GM23338 (cell line): ENCODE measurements at regions not wholly inside any gene's neighbourhood (a gene's known extent, or its start where the extent isn't known, plus 50 kb on each side); places are given as distances from the start of the nearest gene placed in this dataset.
"Not testable (repeated sequence)": the region's sequence is repeated elsewhere in the genome, so short reads cannot be mapped to it uniquely, and the experiment has no call there.

ENCODE experiments used
- ATAC-seq: fragments of 200-7000 bp; cut with Tn5 transposase; 3 replicates; pipeline ENCODE4 v1.9.1; 2020
- DNase-seq: peaks from one replicate; pipeline ENCODE4 v3.0.0-alpha.2; 2015; ENCODE audit warnings: low spot score
- H2AFZ ChIP-seq: fragments of 200-600 bp; sonication (generic); 2 replicates; pipeline ENCODE4 v1.8.0; 2016; ENCODE audit warnings: antibody characterized with exemption, mild to moderate bottlenecking, moderate library complexity
- H3F3A ChIP-seq: fragments of 200-600 bp; sonication (generic); replicated peaks from 2 replicates; pipeline ENCODE4 v1.8.0; 2017; ENCODE audit warnings: antibody characterized with exemption, mixed run types, low read depth
- H3K27ac ChIP-seq: fragments of 200-600 bp; sonication (generic); 2 replicates; pipeline ENCODE4 v1.6.1; 2016; ENCODE audit warnings: low read depth
- H3K27me3 ChIP-seq: fragments of 200-600 bp; sonication (generic); 2 replicates; pipeline ENCODE4 v1.8.0; 2016; ENCODE audit warnings: mild to moderate bottlenecking, mixed run types, moderate library complexity; ENCODE audit not compliant: insufficient read depth
- H3K36me3 ChIP-seq: fragments of 200-600 bp; sonication (generic); 2 replicates; pipeline ENCODE4 v1.8.0; 2016; ENCODE audit warnings: mild to moderate bottlenecking; ENCODE audit not compliant: insufficient read depth
- H3K4me1 ChIP-seq: fragments of 200-600 bp; sonication (generic); 2 replicates; pipeline ENCODE4 v1.8.0; 2016; ENCODE audit warnings: mild to moderate bottlenecking, moderate library complexity; ENCODE audit not compliant: insufficient read depth
- H3K4me2 ChIP-seq: fragments of 200-600 bp; sonication (generic); 2 replicates; pipeline ENCODE4 v1.7.1; 2017; ENCODE audit warnings: mixed run types
- H3K4me3 ChIP-seq: fragments of 200-600 bp; sonication (generic); 2 replicates; pipeline ENCODE4 v1.6.1; 2016; ENCODE audit warnings: mixed run types
- H3K79me2 ChIP-seq: fragments of 200-600 bp; sonication (generic); replicated peaks from 2 replicates; pipeline ENCODE4 v1.8.0; 2017; ENCODE audit warnings: mild to moderate bottlenecking; ENCODE audit not compliant: insufficient read depth
- H3K9me2 ChIP-seq: fragments of 200-600 bp; sonication (generic); 2 replicates; pipeline ENCODE4 v1.8.0; 2017; ENCODE audit not compliant: insufficient read depth
- H4K20me1 ChIP-seq: fragments of 200-600 bp; sonication (generic); replicated peaks from 2 replicates; pipeline ENCODE4 v1.8.0; 2017; ENCODE audit warnings: mild to moderate bottlenecking; ENCODE audit not compliant: insufficient read depth
- H3K27ac Mint-ChIP-seq: 2 replicates; pipeline ENCODE4 v1.8.0; 2020; ENCODE audit warnings: inconsistent platforms, mild to moderate bottlenecking, moderate library complexity, mixed read lengths
- H3K27me3 Mint-ChIP-seq: 3 replicates; pipeline ENCODE4 v1.8.0; 2022; ENCODE audit warnings: low read depth, mild to moderate bottlenecking, moderate library complexity, mixed read lengths, inconsistent platforms; ENCODE audit not compliant: insufficient read depth, poor library complexity
- H3K36me3 Mint-ChIP-seq: 3 replicates; pipeline ENCODE4 v1.8.0; 2021; ENCODE audit warnings: low read depth, mild to moderate bottlenecking, inconsistent platforms, moderate library complexity, mixed read lengths
- H3K4me1 Mint-ChIP-seq: 3 replicates; pipeline ENCODE4 v1.8.0; 2020; ENCODE audit warnings: mild to moderate bottlenecking, inconsistent platforms, mixed read lengths
- H3K4me3 Mint-ChIP-seq: 3 replicates; pipeline ENCODE4 v1.8.0; 2021; ENCODE audit warnings: moderate library complexity, mild to moderate bottlenecking, inconsistent platforms, mixed read lengths
- H3K9me3 Mint-ChIP-seq: 3 replicates; pipeline ENCODE4 v1.8.0; 2020; ENCODE audit warnings: moderate library complexity, mild to moderate bottlenecking, inconsistent platforms, mixed read lengths
- JUNB ChIP-seq: IDR thresholded peaks from one replicate; pipeline ENCODE4 v1.6.1; 2016; ENCODE audit warnings: antibody characterized with exemption; ENCODE audit not compliant: unreplicated experiment
- ZNF331 ChIP-seq: fragments of 250-450 bp; sonication (Bioruptor Pico); IDR thresholded peaks from 2 replicates; pipeline ENCODE4 v1.5.0; 2020; ENCODE audit warnings: low read depth, mild to moderate bottlenecking, moderate library complexity
- ZNF462 ChIP-seq: fragments of 250-450 bp; sonication (Bioruptor Pico); IDR thresholded peaks from 2 replicates; pipeline ENCODE4 v1.5.0; 2020; ENCODE audit warnings: mild to moderate bottlenecking, moderate library complexity
- TF ChIP-seq, protein P1 (sequence below): IDR thresholded peaks from one replicate; pipeline ENCODE4 v1.6.1; 2018; ENCODE audit warnings: antibody characterized with exemption; ENCODE audit not compliant: unreplicated experiment

DNA sequence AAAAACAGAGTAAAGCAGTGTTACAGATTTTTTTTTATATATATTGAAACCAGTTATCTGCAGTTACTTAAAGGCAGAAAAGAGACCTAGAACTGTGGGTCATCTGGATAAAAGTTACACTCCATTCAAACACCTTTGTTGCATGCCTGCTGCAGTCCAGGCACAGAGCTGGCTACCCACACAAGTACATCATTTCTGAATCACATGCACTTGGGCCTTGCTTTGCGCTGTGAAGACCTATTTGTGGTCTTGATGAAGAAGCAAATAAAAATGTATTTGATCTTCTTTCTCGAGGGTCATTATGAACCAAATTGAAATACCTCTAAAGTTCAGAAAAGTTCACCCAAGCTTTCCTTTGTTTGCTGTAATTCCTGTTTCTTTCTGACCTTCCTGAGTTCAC lies 503.0 kb upstream of the ZNF608 start (continued):
- no peak for TF ChIP-seq ZNF462 (CRISPR knock-in tag)

- no peaks in the 10 kb centered on the region for H3K27me3 ChIP-seq
- H3F3A ChIP-seq, result no peaks in the 10 kb centered on the region
- Mint-ChIP-seq H3K36me3 (peaks cover 52% of the 10 kb centered on the region), H3K27me3 (peaks cover 2% of the 10 kb centered on the region), H3K4me3 (no peak overlapping the region), H3K4me1 (no peaks in the 10 kb centered on the region), H3K27ac (no peak overlapping the region), H3K9me3 (peaks cover 46% of the 10 kb centered on the region)
- H2AFZ ChIP-seq, result no peak overlapping the region
- ATAC-seq, result no peak
- TF ChIP-seq JUNB (no peak), ZNF331 (no peak)
- TF ChIP-seq, protein P1, sequence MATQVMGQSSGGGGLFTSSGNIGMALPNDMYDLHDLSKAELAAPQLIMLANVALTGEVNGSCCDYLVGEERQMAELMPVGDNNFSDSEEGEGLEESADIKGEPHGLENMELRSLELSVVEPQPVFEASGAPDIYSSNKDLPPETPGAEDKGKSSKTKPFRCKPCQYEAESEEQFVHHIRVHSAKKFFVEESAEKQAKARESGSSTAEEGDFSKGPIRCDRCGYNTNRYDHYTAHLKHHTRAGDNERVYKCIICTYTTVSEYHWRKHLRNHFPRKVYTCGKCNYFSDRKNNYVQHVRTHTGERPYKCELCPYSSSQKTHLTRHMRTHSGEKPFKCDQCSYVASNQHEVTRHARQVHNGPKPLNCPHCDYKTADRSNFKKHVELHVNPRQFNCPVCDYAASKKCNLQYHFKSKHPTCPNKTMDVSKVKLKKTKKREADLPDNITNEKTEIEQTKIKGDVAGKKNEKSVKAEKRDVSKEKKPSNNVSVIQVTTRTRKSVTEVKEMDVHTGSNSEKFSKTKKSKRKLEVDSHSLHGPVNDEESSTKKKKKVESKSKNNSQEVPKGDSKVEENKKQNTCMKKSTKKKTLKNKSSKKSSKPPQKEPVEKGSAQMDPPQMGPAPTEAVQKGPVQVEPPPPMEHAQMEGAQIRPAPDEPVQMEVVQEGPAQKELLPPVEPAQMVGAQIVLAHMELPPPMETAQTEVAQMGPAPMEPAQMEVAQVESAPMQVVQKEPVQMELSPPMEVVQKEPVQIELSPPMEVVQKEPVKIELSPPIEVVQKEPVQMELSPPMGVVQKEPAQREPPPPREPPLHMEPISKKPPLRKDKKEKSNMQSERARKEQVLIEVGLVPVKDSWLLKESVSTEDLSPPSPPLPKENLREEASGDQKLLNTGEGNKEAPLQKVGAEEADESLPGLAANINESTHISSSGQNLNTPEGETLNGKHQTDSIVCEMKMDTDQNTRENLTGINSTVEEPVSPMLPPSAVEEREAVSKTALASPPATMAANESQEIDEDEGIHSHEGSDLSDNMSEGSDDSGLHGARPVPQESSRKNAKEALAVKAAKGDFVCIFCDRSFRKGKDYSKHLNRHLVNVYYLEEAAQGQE, result no peak
- H3K4me1 ChIP-seq, result no peaks in the 10 kb centered on the region
- H3K27ac ChIP-seq, result no peak overlapping the region
- no peak overlapping the region for H3K4me3 ChIP-seq
- H3K79me2 ChIP-seq, result no peaks in the 10 kb centered on the region
- no peaks in the 10 kb centered on the region for H4K20me1 ChIP-seq
- H3K9me2 ChIP-seq, result peaks cover 2% of the 10 kb centered on the region
- H3K4me2 ChIP-seq, result no peak overlapping the region
- peaks cover 7% of the 10 kb centered on the region for H3K36me3 ChIP-seq
- no peak for DNase-seq
These were observed 505.3 kb upstream of the ZNF608 start for GRCh38 chr5:125251703-125252102.

DNA sequence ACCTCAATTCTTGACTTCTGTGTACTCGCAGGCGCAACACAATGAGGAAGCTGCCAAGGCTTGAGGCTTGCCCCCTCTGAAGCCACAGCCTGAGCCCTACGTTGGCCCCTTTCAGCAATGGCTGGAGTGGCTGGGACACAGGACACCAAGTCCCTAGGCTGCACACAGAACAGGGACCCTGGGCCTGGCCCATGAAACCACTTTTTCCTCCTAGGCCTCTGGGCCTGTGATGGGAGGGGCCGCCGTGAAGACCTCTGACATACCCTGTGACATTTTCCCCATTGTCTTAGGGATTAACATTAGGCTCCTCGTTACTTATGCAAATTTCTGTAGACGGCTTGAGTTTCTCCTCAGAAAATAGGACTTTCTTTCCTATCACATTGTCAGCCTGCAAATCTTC lies 507.2 kb upstream of the ZNF608 start:
- not testable (repeated sequence) for H3K4me3 ChIP-seq, H3K4me2 ChIP-seq, H3K9me2 ChIP-seq, H3K27me3 ChIP-seq, H4K20me1 ChIP-seq, DNase-seq, H3K36me3 ChIP-seq, H3K79me2 ChIP-seq, H3K27ac ChIP-seq, H3K27me3 Mint-ChIP-seq, H2AFZ ChIP-seq, ATAC-seq, H3K27ac Mint-ChIP-seq, H3K4me3 Mint-ChIP-seq, H3F3A ChIP-seq
- Mint-ChIP-seq H3K9me3 (peaks cover 41% of the 10 kb centered on the region), H3K36me3 (peaks cover 46% of the 10 kb centered on the region), H3K4me1 (peaks cover 16% of the 10 kb centered on the region)
- H3K4me1 ChIP-seq, result peaks cover 12% of the 10 kb centered on the region; the same call in 1 of the 2 replicates
